SK-N-MC (cell line): ENCODE measurements at regions not wholly inside any gene's neighbourhood (a gene's known extent, or its start where the extent isn't known, plus 50 kb on each side); places are given as distances from the start of the nearest gene placed in this dataset.

Experiments
- EZH2 ChIP-seq: fragments of 200-600 bp; sonication (generic); IDR thresholded peaks from one replicate; pipeline ENCODE4 v1.6.1; 2017; ENCODE audit warnings: antibody characterized with exemption
- FOXP2 ChIP-seq: optimal IDR thresholded peaks from 2 replicates; pipeline ENCODE3; 2011; ENCODE audit warnings: mild to moderate bottlenecking, moderate library complexity; ENCODE audit not compliant: insufficient read depth; ENCODE audit errors: extremely low read length, control extremely low read depth
- POLR2AphosphoS5 ChIP-seq: IDR thresholded peaks from 2 replicates; pipeline ENCODE4 v1.6.1; 2012; ENCODE audit warnings: mild to moderate bottlenecking, low read depth, low read length, borderline replicate concordance

DNA sequence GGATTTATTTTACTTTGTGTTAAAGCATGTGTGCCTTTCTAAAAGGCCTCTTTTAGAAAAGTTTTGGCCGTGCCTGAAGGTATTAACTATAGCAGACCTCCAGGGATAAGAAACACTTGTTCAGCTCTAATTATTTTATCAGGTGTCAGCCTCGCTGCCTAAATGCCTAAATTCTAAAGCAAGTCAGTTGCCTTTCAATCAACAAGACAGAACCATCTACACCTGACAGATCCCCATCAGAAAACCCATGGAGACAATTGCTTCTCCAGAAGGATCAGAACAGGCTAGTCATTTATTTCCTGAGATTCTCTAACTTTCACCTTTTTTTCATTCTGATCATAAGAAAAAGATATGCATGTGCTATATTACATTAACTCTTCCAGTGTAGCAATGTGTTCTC, 171.4 kb upstream of the GPC6 start:
- TF ChIP-seq EZH2 (no peak), POLR2AphosphoS5 (no peak), FOXP2 (no peak)
